Mucosa of rectum (tissue), 2 donors: ENCODE measurements at regions not wholly inside any gene's neighbourhood (a gene's known extent, or its start where the extent isn't known, plus 50 kb on each side); places are given as distances from the start of the nearest gene placed in this dataset.

Experiments used
- H3K27ac ChIP-seq, 2 donors: one replicate each; pipeline ENCODE4 v1.7.0; 2013; ENCODE audit warnings: inconsistent platforms in 2 of 2, low read depth in 2 of 2, low read length in 2 of 2
- H3K27me3 ChIP-seq, 2 donors: one replicate each; pipeline ENCODE4 v1.7.0; 2013; ENCODE audit warnings: low read length in 2 of 2; ENCODE audit not compliant: control insufficient read depth in 2 of 2, insufficient read depth in 2 of 2
- H3K36me3 ChIP-seq, 2 donors: one replicate each; pipeline ENCODE4 v1.7.0; 2013; ENCODE audit warnings: low read length in 2 of 2; ENCODE audit not compliant: control insufficient read depth in 2 of 2, insufficient read depth in 2 of 2
- H3K4me1 ChIP-seq, 2 donors: one replicate each; pipeline ENCODE4 v1.7.0; 2013; ENCODE audit warnings: low read length in 2 of 2, mild to moderate bottlenecking in 1 of 2; ENCODE audit not compliant: control insufficient read depth in 2 of 2, insufficient read depth in 2 of 2
- H3K4me3 ChIP-seq, 2 donors: one replicate each; pipeline ENCODE4 v1.7.0; 2013; ENCODE audit warnings: low read length in 2 of 2
- H3K9ac ChIP-seq, 2 donors: one replicate each; pipeline ENCODE4 v1.7.0; 2013; ENCODE audit warnings: low read length in 2 of 2, low read depth in 1 of 2, mild to moderate bottlenecking in 1 of 2
- H3K9me3 ChIP-seq, 2 donors: one replicate each; pipeline ENCODE4 v1.7.0; 2013; ENCODE audit warnings: low read length in 2 of 2; ENCODE audit not compliant: control insufficient read depth in 2 of 2
- donor health status: healthy.
- donor health status: Normal muscosa, but diverticular disease.

DNA sequence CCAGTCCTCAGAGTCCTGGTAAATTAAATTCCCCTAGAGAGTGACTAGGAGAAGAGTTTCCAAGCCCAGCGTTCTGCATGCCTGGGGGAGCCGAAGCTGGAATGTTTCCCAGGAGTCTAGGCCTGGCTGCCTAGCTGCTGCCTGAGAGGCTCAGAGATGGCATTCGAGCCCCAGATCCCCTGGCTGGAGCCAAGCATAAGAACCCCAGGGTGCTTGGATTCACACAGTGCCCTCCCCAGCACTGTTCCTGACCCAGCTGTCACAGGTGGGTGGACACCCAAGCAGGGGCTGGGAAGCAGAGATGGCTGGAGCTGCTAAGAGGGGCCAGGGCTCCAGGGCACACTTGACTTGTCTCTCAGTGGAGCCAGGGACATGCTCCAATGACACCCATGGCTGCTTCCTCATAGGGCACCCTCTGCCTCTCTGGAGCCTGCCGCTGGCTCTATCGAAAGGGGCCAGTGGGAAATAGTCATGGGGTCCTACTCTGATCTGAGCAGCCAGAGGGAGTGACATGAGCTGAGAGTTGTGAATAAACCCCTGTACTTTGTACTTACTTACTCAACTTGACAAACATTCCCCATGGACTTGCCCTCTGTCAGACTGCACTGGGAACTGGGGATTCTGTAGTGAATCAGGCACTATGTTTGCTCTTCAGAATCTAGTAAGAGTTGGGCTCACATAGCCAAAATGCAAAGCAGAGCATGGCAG is 62.6 kb upstream of the XPA start:
- peaks cover 0 to 4% of the 10 kb centered on the region in 2 donors for H3K27me3 ChIP-seq
- H3K9ac ChIP-seq, result no peak overlapping the region
- no peak overlapping the region for H3K27ac ChIP-seq
- H3K4me3 ChIP-seq, result no peak overlapping the region
- H3K36me3 ChIP-seq, result no peaks in the 10 kb centered on the region
- H3K4me1 ChIP-seq, result no peaks in the 10 kb centered on the region
- no peaks in the 10 kb centered on the region for H3K9me3 ChIP-seq

- Histone ChIP-seq H3K4me3 (no peak overlapping the region), H3K9ac (no peak overlapping the region), H3K27ac (no peak overlapping the region), H3K9me3 (no peaks in the 10 kb centered on the region), H3K4me1 (no peaks in the 10 kb centered on the region), H3K27me3 (peaks cover 0 to 4% of the 10 kb centered on the region in 2 donors), H3K36me3 (no peaks in the 10 kb centered on the region)
Measured at GRCh38 chr9:97761056-97761598, 64.0 kb upstream of the XPA start.

GRCh38 chr9:97761879-97762278 is 64.7 kb upstream of the XPA start:
- Histone ChIP-seq H3K9me3 (no peaks in the 10 kb centered on the region), H3K27ac (no peak overlapping the region), H3K36me3 (no peaks in the 10 kb centered on the region), H3K4me1 (no peaks in the 10 kb centered on the region), H3K27me3 (peaks cover 0 to 4% of the 10 kb centered on the region in 2 donors), H3K9ac (no peak overlapping the region), H3K4me3 (no peak overlapping the region)

- no peaks in the 10 kb centered on the region for H3K27me3 ChIP-seq
- no peaks in the 10 kb centered on the region for H3K4me1 ChIP-seq
- H3K9ac ChIP-seq, result no peak overlapping the region
- H3K36me3 ChIP-seq, result no peaks in the 10 kb centered on the region
- H3K9me3 ChIP-seq, result no peaks in the 10 kb centered on the region
- no peak overlapping the region for H3K27ac ChIP-seq
- no peak overlapping the region for H3K4me3 ChIP-seq
Measured at GRCh38 chr9:97763874-97764273, 66.7 kb upstream of the XPA start.

DNA sequence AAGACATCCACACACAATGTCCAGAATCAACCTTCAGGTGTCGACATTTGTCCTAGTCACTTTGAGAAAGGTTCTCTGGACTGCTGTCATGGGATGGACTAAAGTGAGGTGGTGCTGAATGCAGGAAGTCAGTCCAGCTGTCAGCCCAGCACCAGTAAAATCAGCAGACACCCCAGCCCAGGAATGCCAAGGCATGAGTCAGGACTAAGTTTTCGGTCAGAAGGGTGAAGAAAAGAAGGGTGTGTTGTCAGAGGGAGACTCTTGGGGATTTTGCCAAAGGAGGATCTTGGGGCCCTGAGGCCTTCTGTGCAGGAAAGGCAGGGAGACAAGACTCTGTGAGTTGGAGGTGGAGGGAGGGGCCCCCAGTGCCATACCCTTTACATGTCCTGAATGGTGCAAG is 69.0 kb upstream of the XPA start:
- no peaks in the 10 kb centered on the region for H3K4me1 ChIP-seq

DNA sequence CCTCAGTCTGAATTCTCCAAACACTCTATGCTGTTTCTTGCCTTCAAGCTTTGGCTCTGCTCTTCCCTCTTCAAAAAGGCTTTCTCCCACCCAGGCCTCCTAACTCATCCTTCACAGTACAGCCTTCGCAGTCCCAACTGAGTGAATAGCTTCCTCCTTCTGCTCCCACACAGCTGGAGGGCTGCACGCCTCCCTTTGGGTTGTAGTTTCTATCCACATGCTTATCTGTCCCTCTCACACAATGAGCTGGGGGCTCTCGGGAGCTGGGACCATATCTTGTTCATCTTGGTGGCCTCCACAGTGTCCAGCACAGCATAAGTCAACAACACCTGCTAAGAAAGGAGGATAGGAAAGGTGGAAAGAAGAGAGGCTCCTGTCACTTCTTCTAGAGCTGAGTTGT is 69.5 kb upstream of the XPA start:
- Histone ChIP-seq H3K27me3 (peaks cover 0 to 3% of the 10 kb centered on the region in 2 donors), H3K27ac (no peak overlapping the region), H3K9me3 (no peaks in the 10 kb centered on the region), H3K4me3 (no peak overlapping the region), H3K4me1 (no peaks in the 10 kb centered on the region), H3K9ac (no peak overlapping the region), H3K36me3 (no peaks in the 10 kb centered on the region)

More for the DNA sequence above, 69.0 kb upstream of the XPA start:
- no peak overlapping the region for H3K9ac ChIP-seq
- peaks cover 0 to 2% of the 10 kb centered on the region in 2 donors for H3K27me3 ChIP-seq
- H3K9me3 ChIP-seq, result no peaks in the 10 kb centered on the region
- no peaks in the 10 kb centered on the region for H3K36me3 ChIP-seq
- H3K27ac ChIP-seq, result no peak overlapping the region
- no peak overlapping the region for H3K4me3 ChIP-seq

DNA sequence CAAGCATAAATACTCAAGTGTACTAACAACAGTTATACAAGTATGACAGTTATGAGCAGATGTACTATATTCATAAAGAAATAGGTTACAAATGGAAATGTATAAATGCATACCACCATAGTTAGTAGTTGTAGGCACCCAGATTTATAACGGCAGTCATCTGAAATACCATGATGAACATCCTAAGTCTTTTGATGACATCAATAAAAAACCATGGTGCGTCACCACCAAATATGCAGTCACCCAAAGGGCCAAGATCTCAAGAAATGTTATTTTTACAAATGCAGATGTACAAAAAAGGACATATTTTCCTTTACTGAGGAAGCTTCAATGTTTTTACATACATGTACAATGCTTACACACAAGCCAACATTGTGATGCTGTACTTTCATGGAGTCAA is 70.8 kb upstream of the XPA start:
- H3K9me3 ChIP-seq, result no peaks in the 10 kb centered on the region
- H3K4me1 ChIP-seq, result peaks cover 0 to under 1% of the 10 kb centered on the region in 2 donors
- no peak overlapping the region for H3K27ac ChIP-seq
- no peak overlapping the region for H3K4me3 ChIP-seq
- H3K9ac ChIP-seq, result no peak overlapping the region
- peaks cover 0 to 3% of the 10 kb centered on the region in 2 donors for H3K27me3 ChIP-seq
- no peaks in the 10 kb centered on the region for H3K36me3 ChIP-seq

DNA sequence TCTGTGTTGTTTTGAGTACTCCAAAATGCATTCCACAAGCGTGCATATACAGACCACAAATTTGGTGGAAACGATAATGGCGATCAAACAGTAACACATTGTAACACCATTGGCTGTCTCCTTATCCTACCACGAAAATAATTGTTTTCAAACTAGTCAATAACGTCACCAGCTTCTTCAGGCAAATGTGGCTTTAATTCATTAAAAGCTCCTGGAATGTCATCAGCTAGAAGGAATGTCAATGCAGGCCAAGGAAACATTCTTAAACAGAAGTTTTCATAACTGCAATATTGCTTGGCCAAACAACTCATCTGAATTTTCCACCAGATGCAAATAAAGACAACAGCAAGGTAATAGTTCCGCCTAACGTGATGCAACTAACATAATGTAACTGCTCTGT is 71.6 kb upstream of the XPA start:
- peaks cover 4 to 9% of the 10 kb centered on the region in 2 donors for H3K4me1 ChIP-seq
- H3K9me3 ChIP-seq, result no peaks in the 10 kb centered on the region
- no peak overlapping the region for H3K27ac ChIP-seq
- peaks cover 0 to 3% of the 10 kb centered on the region in 2 donors for H3K27me3 ChIP-seq
- no peaks in the 10 kb centered on the region for H3K36me3 ChIP-seq
- H3K9ac ChIP-seq, result no peak overlapping the region
- no peak overlapping the region for H3K4me3 ChIP-seq

DNA sequence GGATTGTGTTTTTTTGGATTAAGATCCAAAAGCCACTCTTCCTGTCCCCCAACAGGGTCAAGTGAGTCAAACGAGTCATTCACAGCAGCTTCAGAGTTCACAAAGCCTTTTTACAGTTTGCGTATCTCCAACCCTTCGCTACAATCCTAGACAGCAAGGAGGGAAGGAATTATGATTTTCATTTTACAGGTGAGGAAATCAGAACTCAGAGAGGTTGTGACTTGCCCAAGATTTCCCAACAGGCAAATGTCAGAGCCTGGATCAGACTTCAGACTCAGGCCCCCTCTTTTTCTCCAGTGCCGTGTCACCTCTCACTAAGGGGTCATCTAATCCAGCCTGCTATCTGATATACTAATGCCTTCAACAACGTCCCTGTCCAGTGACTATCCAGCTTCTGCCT is 72.1 kb upstream of the XPA start:
- no peak overlapping the region for H3K27ac ChIP-seq
- no peak overlapping the region for H3K9ac ChIP-seq
- no peaks in the 10 kb centered on the region for H3K36me3 ChIP-seq
- H3K4me1 ChIP-seq, result peaks cover 4 to 12% of the 10 kb centered on the region in 2 donors
- no peak overlapping the region for H3K4me3 ChIP-seq
- H3K27me3 ChIP-seq, result peaks cover 0 to 3% of the 10 kb centered on the region in 2 donors
- no peaks in the 10 kb centered on the region for H3K9me3 ChIP-seq

DNA sequence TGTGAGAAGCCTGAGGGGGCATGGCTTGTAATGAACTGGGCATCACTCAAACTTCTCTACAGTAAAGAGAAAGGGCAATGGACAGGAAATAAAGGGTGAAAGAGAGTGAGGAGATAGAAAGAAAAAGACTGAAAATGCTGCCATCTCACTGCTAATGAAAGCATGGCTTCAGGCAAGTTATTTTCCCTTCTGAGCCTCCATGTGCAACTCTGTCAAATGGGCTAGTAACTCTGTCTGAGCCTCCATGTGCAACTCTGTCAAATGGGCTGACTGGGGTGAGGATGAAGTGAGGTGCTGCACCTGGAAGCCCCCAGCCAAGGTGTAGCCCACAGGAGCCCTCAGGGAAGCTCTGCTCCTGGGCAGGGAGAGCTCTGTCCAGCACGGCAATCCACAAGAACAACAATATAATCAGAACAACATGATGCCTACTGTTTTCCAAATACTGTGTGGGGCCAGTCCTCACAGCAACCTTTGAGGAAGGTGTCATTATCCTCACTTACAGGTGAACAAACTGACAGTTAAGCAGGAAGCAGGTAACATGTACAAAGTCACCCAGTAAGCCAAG is 73.8 kb upstream of the XPA start:
- peaks cover 0 to 3% of the 10 kb centered on the region in 2 donors for H3K27me3 ChIP-seq
- peaks cover 4 to 15% of the 10 kb centered on the region in 2 donors for H3K4me1 ChIP-seq

More for the DNA sequence above, 73.8 kb upstream of the XPA start:
- no peak overlapping the region for H3K27ac ChIP-seq
- H3K4me3 ChIP-seq, result no peak overlapping the region
- no peaks in the 10 kb centered on the region for H3K36me3 ChIP-seq
- H3K9ac ChIP-seq, result no peak overlapping the region
- no peaks in the 10 kb centered on the region for H3K9me3 ChIP-seq
